HT1080 (cell line): ENCODE measurements at regions not wholly inside any gene's neighbourhood (a gene's known extent, or its start where the extent isn't known, plus 50 kb on each side); places are given as distances from the start of the nearest gene placed in this dataset.

ENCODE experiments used
- DNase-seq: peaks from one replicate; pipeline ENCODE4 v3.0.0-alpha.2; 2015; ENCODE audit warnings: low read depth

DNA sequence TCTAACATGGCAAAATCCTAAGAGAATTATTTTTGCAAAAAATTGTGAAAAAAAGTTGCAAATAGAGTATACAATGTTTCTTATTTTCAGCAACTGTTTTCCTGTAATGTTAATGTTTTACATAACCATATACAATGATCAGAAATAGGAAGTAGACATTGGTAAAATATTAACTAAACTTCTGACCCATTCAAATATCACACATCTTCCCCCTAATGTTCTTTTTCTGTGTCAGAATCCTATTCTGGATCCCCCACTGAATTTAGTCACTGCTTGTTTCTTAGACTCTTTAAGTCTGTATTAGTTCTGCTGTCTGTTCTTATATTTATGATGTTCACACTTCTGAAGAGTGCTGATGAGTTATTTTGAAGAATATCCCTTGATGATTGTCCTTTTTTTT, 62.0 kb downstream of the HFE start:
- no peak for DNase-seq

DNA sequence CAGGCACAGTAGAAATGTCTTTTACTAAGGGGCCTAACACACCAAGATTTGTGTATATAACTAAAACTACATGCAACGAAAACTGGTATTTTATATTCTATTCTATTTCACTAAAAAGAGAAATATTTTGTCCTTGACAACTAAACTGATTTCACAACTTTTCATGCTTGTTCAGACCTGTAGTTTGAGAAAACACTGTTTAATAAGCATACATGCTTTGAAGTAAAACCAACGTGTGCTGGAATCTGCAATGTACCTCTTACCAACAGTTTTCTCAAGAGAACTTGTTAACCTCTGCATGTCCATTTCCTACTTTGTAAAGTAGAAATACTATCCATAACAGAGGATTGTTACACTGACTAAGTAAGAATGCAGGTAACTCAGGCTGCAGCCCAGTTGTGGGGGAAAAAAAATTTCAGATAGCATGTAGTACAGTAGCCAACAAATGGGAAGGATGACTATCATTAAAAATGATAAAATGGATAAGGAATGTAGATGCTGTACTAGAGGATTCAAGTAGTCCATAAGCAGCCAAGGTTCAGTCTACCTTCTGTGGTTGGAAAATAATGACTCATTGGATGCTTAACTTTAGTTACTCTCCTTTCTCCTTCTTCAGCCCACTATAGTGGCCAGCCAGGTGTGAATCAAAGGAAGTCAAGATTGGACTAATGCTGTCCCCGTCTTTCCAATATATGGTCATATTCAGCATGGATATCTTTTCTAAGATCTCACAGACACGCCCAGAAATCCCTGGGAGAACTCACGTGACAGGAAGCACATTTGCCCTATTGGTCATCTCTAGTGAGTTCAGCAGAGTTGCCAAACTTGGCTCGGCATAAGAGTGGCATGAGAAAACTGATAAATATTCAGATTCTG, 65.2 kb downstream of the HFE start:
- DNase-seq = peak; percentile 64

DNA sequence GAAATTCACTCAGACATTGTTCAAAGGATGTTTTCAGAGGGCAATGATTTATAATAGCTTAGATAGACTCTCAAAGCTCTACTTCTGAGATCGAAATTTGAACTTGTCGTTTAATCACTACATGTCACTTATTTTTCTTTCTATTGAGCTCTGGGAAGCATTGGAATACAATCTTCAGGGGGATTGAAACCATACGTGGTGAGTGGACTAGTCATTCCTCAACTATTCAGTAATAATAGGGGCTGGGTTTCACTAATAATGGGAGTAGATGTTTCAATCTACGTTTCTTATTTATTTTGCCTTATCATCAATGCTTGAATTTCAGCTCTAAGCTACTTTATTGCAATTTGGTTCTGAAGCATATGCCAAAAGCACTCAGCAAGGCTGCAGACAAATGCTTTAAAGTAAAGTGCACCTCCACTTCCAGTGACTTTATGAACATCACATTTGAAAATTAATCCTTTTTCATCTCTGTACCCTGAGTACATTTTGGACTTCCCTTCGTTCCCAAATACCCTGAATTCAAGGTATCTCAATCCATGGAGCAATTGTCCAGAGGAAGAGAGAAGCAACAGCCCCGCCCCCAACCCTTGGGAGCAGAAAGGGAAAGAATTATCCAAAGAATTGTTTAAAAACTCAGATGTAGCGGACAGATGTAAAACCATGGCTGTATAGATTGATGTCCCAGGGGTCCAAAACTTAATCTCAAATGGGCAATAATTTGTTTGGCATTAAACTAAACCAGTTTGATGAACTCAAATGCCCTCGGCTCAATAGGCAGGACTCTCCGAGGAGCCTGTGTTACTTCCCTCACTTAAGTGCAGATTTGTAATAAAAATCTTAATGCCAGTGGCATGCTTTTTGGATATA, 68.1 kb downstream of the HFE start:
- peak; percentile 62 for DNase-seq

DNA sequence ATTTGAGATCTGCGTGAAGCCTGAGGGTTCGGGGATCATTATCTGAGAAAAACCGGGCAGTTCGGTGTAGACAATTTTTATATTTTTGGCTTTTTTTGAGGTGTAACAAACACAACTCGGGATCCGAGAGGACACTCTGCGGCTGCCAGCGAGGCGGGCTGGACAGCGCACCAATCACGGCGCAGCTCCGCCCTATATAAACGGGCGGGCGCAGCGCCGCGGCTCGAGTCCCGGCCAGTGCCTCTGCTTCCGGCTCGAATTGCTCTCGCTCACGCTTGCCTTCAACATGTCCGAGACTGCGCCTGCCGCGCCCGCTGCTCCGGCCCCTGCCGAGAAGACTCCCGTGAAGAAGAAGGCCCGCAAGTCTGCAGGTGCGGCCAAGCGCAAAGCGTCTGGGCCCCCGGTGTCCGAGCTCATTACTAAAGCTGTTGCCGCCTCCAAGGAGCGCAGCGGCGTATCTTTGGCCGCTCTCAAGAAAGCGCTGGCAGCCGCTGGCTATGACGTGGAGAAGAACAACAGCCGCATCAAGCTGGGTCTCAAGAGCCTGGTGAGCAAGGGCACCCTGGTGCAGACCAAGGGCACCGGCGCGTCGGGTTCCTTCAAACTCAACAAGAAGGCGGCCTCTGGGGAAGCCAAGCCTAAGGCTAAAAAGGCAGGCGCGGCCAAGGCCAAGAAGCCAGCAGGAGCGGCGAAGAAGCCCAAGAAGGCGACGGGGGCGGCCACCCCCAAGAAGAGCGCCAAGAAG, 69.0 kb downstream of the HFE start:
- peak; percentile 94 for DNase-seq

DNA sequence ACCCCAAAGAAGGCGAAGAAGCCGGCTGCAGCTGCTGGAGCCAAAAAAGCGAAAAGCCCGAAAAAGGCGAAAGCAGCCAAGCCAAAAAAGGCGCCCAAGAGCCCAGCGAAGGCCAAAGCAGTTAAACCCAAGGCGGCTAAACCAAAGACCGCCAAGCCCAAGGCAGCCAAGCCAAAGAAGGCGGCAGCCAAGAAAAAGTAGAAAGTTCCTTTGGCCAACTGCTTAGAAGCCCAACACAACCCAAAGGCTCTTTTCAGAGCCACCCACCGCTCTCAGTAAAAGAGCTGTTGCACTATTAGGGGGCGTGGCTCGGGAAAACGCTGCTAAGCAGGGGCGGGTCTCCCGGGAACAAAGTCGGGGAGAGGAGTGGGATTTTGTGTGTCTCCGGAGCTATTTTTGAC, 69.6 kb downstream of the HFE start:
- DNase-seq = no peak

DNA sequence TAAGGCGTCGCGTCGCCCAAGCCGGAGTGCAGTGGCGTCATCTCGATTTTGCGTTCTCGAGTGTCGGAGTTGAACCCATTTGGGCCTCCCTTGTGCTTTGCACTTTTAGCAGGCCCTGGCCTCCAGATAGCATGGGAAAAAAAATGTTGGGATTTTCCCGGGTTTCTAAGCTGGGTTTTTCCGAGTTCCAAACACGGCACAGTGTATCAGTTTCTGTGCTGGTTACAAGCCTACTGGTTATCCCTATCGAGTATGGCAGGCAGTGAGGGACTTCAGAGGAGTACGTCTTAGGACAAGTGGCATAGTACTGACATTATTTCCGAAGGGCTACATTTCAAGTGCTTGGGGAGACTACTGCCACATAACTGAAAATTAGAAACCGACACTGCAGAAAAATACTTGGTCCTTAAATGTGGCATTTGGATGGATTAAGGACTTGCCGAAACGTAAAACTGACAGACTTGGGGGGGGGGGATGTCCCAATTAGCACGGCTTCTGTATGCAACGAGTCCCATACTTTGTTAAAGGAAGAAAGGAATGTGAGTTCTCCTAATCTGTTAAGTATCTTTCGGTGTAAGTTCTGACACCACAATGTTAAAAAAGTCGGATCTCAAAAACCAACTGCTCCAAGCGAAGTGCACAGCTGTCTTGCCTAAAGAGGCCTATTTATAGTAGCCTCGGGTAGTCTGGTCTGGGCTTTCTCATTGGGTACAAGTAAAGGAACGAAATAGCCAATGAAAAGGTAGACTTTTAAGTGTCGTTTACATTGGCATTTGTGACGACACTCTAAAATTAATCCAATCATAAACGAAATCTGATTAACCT, 70.2 kb downstream of the HFE start:
- DNase-seq = peak; percentile 99

DNA sequence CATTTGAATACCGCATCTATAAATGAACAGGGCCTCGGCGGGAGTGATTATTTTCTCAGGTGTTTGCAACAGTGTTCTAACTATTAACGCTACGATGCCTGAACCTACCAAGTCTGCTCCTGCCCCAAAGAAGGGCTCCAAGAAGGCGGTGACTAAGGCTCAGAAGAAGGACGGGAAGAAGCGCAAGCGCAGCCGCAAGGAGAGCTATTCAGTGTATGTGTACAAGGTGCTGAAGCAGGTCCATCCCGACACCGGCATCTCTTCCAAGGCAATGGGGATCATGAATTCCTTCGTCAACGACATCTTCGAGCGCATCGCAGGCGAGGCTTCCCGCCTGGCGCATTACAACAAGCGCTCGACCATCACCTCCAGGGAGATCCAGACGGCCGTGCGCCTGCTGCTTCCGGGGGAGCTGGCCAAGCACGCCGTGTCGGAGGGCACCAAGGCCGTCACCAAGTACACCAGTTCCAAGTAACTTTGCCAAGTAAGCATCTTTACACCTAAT, 70.9 kb downstream of the HFE start:
- no peak for DNase-seq

DNA sequence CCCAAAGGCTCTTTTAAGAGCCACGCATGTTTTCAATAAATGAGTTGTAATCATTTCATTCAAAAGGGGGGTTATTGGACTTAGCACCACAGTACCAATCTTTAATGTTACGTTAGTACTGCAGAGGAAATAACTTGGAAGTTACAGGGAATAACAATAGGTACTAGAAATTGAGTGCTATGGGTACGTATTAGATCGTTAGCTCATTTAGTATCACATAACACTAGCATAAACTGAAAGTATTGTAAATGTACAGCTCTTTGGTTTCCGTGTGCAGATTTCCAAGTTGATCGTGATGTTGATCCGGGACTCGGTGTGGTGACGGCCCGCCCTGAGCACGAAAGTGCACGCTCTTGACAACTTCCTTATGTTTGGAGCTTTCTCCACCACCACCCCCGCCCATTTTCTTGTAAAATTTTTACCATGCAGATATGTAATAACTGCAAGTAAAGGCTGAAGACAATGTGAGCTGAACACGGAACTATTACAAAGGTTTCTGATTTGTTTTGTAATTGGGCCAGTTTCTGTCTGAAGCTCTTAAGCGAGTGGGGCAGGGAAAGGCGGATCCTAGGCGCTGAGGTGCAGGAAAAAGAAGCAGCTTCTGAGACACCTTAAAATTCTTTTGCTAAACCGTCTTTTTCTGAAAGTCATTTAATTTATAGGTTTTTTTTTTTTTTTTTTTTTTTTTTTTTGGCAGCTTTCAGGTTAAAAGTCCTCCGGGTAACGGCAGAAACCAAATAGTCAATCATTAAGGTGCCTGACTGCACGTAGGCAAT, 71.5 kb downstream of the HFE start:
- DNase-seq = peak; percentile 62

DNA sequence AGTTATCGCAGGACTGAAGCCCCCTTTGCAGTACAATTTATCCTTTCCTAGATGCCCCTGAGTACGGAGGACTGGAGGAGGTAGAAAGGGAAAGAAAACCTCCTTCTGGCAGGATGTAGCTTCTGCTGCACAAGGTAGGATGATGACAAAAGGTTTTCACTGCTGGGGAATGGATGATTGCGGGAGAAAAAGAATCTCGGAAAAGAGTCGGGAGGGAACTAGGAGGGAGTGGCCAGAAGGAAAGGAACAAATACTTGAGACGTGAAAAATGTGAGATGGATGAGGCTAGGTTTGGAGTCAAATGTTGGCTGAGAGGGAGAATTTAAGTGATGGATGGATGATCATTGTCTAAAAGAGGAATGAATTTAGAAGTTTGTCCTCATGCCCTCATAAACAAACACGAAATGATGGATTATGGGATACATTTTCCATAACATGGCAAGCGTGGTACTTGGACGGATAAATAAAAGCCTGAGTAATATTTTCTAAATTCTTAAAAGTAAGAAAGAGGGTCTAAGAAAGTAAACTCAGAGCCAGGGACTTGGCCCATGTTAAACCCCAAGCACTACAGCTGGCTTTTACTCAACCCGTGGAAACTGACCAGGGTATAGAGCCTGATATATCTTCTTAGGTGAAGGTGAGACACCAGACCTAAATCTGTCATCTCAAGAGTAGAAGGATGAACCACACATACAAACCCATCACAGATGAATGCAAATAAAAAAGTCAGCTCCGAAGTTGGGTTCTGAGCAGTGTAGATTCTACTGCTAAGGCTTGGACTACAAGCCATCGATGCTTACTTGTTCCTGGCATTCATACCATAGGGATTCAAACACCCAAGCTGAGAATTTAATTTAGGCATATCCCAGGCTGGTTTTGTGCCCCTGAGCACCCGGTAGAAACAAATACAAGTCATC, 72.4 kb downstream of the HFE start:
- peak; percentile 56 for DNase-seq

DNA sequence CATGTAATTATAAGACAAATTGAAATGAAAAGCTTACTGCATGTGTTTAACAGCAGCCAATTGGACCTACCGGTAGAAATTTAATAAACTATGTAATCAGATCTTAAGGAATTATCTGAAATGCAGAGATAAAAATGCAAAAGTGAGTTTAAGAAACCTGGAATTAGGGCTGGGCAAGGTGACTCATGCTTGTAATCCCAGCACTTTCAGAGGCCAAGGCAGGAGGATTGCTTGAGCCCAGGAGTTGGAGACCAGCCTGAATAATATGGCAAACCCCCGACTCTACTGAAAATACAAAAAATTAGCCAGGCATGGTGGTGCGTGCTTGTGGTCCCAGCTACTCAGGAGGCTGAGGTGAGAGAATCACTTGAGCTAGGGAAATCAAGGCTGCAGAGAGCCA, 74.1 kb downstream of the HFE start:
- peak; percentile 18 for DNase-seq

DNA sequence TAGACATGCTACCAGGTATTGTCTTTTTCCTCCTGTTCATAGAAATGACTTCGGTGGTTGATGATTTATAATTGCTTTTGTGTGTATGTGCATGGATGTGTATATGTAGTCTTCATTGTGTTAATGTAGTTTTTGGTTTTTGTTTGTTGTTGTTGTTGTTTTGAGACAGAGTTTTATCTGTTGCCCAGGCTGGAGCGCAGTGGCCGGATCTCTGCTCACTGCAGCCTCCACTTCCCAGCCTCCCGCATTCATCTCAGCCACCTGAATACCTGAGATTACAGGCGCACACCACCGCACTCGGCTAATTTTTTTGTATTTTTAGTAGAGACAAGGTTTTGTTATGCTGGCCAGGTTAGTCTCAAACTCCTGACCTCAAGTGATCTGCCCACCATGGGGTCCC, 75.2 kb downstream of the HFE start:
- no peak for DNase-seq

DNA sequence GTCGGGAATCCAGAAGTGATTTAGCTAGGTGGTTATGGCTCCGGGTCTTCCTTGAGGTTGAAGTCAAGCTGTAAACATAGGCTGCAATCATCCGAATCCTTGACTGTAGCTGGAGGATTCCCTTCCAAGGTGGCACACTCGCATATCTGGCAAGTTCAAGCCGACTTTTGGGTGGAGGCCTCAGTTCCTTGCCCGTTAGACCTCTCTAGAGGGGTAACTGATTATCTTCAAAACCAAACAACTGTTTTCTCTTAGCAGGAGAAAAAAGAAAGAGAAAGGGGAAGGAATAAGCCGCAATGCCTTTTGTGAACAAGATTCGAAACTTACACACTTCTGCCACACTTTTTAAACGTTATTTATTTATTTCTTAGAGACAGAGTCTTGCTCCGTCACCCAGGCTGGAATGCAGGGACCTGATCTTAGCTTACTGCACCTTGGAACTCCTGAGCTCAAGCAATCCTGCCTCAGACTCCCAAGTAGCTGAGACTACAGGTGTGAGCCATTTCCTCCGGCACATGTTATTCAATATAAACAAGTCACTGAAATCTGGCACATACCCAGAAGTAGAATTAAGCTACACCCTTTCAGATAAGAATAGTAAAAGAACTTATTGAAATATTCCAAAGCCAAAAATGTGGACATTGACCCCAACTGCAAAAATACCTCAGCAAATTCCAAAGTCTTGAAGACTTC, 76.3 kb downstream of the HFE start:
- DNase-seq = no peak

DNA sequence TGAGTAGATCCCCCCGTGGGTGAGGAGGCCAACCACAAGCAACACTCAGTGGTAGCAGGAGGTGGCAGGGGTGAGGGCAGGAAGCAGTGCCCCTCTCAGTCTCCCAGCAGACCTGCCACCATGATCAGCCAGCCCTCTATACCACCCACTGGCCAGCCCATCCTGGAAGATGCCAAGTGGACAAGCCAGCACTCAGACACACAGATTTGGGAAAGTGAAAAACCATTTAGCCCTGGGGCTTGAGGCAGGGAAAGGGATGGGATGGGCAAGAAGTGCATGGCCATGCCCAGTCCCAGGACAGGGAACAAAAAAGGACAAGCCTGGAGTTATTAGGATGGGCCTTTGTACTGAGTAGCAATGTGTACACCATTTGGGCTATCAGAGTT, 76.9 kb downstream of the HFE start:
- DNase-seq = no peak

DNA sequence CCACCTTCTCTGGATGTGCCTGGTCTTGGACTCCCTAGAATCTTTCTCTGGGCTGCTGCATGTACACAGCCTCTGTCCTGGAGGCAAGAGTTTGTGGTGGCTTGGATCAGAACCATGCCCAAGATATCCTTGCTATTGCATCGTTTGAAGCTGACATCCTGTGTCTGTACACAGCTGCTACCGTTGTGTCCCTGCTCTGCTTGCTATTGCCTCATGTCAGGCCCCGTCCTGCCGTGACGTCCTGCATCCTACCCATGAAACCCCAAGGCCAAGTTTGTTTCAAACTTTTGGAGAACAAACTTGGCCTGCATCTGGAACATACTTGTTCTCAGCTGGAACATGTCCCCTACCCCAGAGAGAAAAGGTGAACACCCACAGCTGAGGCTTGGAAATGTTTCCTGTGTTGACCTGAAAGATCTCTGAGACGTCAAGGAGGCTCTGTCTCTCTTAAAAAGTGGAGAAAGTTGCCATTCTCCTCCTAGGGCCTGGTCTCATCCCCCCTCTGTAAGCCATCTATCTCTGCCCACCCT, 78.1 kb downstream of the HFE start:
- DNase-seq = no peak

DNA sequence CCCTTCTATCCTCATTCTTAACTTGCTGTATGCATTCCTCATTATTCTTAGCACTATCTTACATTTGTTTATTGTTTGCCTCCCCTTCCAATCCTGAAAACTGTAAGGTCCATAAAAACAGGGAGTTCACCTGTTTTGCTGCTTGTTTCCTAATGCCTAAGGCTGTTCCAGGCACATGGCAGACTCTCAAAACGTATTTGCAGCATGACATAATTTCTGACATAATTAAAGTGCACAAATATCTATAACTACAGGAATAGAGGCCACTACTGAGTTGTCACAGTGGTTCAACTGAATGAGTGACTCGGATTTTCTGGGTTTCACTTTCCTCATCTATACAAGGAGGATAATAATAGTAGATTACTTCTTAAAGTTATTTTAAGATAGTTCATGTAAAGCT, 83.0 kb downstream of the HFE start:
- DNase-seq = no peak

DNA sequence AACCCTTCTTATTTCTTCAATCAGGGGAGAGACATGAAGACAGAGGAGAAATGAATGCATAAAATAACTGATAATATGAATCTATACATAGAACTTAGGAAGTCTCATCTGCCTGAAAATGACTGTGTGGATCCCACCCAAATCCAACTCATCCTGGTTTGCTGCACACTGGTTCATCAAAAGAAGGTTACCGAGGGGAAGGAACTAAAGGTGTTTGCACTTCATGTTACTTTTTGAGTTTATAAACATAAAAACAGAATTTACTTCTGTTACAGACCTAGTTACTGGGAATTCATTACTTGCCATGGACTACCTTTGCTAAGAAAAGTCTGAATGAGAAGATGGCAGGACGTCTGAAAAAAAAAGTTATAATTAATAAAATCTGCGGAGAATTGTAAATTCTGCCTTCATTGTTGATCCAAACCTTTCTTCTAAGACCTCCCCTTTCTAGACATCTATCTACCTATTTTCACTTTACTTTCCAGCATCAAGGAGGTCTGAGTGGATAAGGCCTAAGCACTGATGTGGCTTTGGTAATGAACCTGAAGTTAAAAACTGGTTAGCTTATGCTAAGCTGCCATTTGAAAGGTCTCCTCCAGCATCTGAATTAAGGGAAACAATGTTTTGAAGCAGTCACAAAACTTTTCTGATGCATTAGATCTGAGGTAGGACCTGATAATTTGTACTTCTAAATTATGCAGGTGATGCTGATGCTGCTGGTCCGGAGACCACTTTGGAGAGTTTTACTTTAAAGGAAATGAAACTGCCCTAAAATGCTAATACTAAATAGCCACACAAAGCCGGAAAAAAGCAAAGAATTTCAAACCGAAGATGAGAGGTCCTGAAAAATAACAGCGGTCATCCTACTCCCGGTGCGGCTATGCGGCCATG, 84.0 kb downstream of the HFE start:
- no peak for DNase-seq

DNA sequence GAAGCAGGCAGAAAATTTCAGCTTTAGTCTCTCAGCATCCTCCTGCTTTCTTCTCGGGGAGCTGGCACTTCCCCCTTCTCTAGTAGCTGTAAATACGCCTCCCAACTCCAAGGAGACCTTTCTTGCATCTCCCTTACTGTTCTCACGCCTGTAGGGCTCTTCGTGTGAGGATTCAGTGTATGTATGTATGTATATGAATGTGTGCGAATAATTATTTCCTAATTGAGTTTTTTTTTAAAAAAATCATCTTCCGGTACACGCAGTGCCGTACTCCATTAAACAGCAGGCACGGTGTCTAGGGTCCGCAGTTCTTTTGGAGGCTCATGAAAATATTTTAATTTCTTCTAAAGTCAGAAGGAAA, 85.4 kb downstream of the HFE start:
- peak; percentile 44 for DNase-seq
